Endothelial cell of umbilical vein (primary cell): ENCODE measurements at regions not wholly inside any gene's neighbourhood (a gene's known extent, or its start where the extent isn't known, plus 50 kb on each side); places are given as distances from the start of the nearest gene placed in this dataset.

ENCODE experiments used
- EZH2 ChIP-seq: IDR thresholded peaks from 2 replicates; pipeline ENCODE4 v1.6.1; 2012; ENCODE audit warnings: borderline replicate concordance, low read depth, mild to moderate bottlenecking, moderate library complexity, low read length, inconsistent platforms; ENCODE audit not compliant: severe bottlenecking
- GATA2 ChIP-seq: IDR thresholded peaks from 2 replicates; pipeline ENCODE4 v1.7.0; 2011; ENCODE audit warnings: low read depth, mild to moderate bottlenecking, moderate library complexity, mixed read lengths, low read length; ENCODE audit not compliant: insufficient read length, insufficient read depth
- POLR2A ChIP-seq: IDR thresholded peaks from 2 replicates; pipeline ENCODE4 v1.6.1; 2012; ENCODE audit warnings: low read depth, mild to moderate bottlenecking, control low read depth, low read length
- POLR2AphosphoS5 ChIP-seq: IDR thresholded peaks from 2 replicates; pipeline ENCODE4 v1.6.1; 2012; ENCODE audit warnings: low read depth, mild to moderate bottlenecking, control low read depth, low read length, moderate library complexity; ENCODE audit not compliant: insufficient read depth
- TF ChIP-seq, protein P1 (sequence below), 2 donors: IDR thresholded peaks; 1 replicate in 1 of 2; 2 replicates in 1 of 2; pipeline ENCODE4 v1.5.1; 2011; ENCODE audit warnings: low read length in 2 of 2, mild to moderate bottlenecking in 2 of 2, moderate library complexity in 2 of 2, control low read depth in 1 of 2, inconsistent platforms in 1 of 2, low read depth in 1 of 2; ENCODE audit not compliant: insufficient read depth in 1 of 2; ENCODE audit errors: extremely low read depth in 1 of 2
- TF ChIP-seq, protein P2 (sequence below): IDR thresholded peaks from 2 replicates; pipeline ENCODE4 v1.6.1; 2011; ENCODE audit not compliant: insufficient read depth, insufficient read length

DNA sequence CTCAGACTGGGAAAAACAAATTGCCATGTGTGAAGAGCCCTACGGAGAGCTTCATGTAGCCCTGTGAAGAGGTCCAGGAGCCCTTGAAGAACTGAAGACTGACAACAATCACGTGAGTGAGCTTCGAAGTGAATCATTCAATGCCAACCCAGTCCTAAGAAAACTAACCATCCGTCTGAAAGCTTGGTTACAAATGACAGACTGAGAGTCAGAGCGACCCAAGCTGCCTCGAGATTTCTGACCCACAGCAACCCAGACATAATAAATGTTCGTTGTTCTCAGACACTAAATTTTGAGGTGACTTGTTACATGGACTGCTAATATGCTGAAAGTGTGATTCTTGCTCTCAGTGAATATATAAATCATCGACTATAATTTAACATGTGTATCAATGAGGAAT is 987.2 kb upstream of the ROBO1 start:
- TF ChIP-seq POLR2AphosphoS5, result no peak
- TF ChIP-seq, protein P1, sequence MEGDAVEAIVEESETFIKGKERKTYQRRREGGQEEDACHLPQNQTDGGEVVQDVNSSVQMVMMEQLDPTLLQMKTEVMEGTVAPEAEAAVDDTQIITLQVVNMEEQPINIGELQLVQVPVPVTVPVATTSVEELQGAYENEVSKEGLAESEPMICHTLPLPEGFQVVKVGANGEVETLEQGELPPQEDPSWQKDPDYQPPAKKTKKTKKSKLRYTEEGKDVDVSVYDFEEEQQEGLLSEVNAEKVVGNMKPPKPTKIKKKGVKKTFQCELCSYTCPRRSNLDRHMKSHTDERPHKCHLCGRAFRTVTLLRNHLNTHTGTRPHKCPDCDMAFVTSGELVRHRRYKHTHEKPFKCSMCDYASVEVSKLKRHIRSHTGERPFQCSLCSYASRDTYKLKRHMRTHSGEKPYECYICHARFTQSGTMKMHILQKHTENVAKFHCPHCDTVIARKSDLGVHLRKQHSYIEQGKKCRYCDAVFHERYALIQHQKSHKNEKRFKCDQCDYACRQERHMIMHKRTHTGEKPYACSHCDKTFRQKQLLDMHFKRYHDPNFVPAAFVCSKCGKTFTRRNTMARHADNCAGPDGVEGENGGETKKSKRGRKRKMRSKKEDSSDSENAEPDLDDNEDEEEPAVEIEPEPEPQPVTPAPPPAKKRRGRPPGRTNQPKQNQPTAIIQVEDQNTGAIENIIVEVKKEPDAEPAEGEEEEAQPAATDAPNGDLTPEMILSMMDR (IDR thresholded peaks at IDR 0.05; ENCODE audit: extremely low read depth in 1 of 2, insufficient read depth in 1 of 2, low read depth in 1 of 2, low read length in 2 of 2), result no peak
- no peak for TF ChIP-seq POLR2A
- no peak for TF ChIP-seq EZH2
- no peak for TF ChIP-seq GATA2
- TF ChIP-seq, protein P2, sequence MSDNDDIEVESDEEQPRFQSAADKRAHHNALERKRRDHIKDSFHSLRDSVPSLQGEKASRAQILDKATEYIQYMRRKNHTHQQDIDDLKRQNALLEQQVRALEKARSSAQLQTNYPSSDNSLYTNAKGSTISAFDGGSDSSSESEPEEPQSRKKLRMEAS, result no peak
